Central memory CD4-positive, alpha-beta T cell (primary cell): ENCODE measurements at regions not wholly inside any gene's neighbourhood (a gene's known extent, or its start where the extent isn't known, plus 50 kb on each side); places are given as distances from the start of the nearest gene placed in this dataset.

Experiments
- DNase-seq: peaks from one replicate; pipeline ENCODE4 v3.0.0; 2022

GRCh38 chr1:36717431-36717830 lies 234.7 kb upstream of the CSF3R start:
- no peak for DNase-seq

GRCh38 chr1:36715797-36716196 lies 233.1 kb upstream of the CSF3R start:
- DNase-seq, result no peak

GRCh38 chr1:36714301-36714700 lies 231.6 kb upstream of the CSF3R start:
- no peak for DNase-seq

GRCh38 chr1:36711480-36711879 lies 228.8 kb upstream of the CSF3R start:
- DNase-seq, result no peak

GRCh38 chr1:36710951-36711350 lies 228.2 kb upstream of the CSF3R start:
- DNase-seq, result no peak

GRCh38 chr1:36709869-36710481 lies 227.3 kb upstream of the CSF3R start:
- no peak for DNase-seq

- no peak for DNase-seq
These were observed 225.9 kb upstream of the CSF3R start for GRCh38 chr1:36708587-36708986.

- DNase-seq, result no peak
These were observed 224.5 kb upstream of the CSF3R start for GRCh38 chr1:36707221-36707620.

- no peak for DNase-seq
These were observed 223.7 kb upstream of the CSF3R start for GRCh38 chr1:36706416-36706815.

- DNase-seq, result no peak
These were observed 222.9 kb upstream of the CSF3R start for GRCh38 chr1:36705629-36706028.

- peak; percentile 5 for DNase-seq
These were observed 221.0 kb upstream of the CSF3R start for GRCh38 chr1:36703526-36704208.

GRCh38 chr1:36702963-36703362 lies 220.2 kb upstream of the CSF3R start:
- no peak for DNase-seq

GRCh38 chr1:36699113-36699911 lies 216.6 kb upstream of the CSF3R start:
- DNase-seq, result no peak

GRCh38 chr1:36697836-36698605 lies 215.3 kb upstream of the CSF3R start:
- DNase-seq, result no peak

GRCh38 chr1:36696261-36696940 lies 213.7 kb upstream of the CSF3R start:
- DNase-seq, result no peak

- DNase-seq, result no peak
These were observed 210.9 kb upstream of the CSF3R start for GRCh38 chr1:36693603-36694002.

GRCh38 chr1:36693161-36693525 lies 210.4 kb upstream of the CSF3R start:
- DNase-seq, result no peak

GRCh38 chr1:36692465-36693160 lies 209.9 kb upstream of the CSF3R start:
- no peak for DNase-seq

GRCh38 chr1:36691374-36691773 lies 208.7 kb upstream of the CSF3R start:
- no peak for DNase-seq

GRCh38 chr1:36689992-36690391 lies 207.3 kb upstream of the CSF3R start:
- DNase-seq, result no peak

- DNase-seq, result no peak
These were observed 204.6 kb upstream of the CSF3R start for GRCh38 chr1:36687312-36687711.
